Mesendoderm (in vitro differentiated cells): ENCODE measurements at regions not wholly inside any gene's neighbourhood (a gene's known extent, or its start where the extent isn't known, plus 50 kb on each side); places are given as distances from the start of the nearest gene placed in this dataset.

Source experiments
- DNase-seq: peaks from one replicate; pipeline ENCODE4 v3.0.0; 2013
- H2AK5ac ChIP-seq: 2 replicates; pipeline ENCODE4 v1.6.1; 2013; ENCODE audit warnings: low read length, inconsistent platforms
- H2BK120ac ChIP-seq: 2 replicates; pipeline ENCODE4 v1.6.1; 2013; ENCODE audit warnings: low read depth, mild to moderate bottlenecking, low read length, moderate library complexity, mixed read lengths
- H2BK15ac ChIP-seq: replicated peaks from 2 replicates; pipeline ENCODE4 v1.6.1; 2013; ENCODE audit warnings: low read depth, mild to moderate bottlenecking, moderate library complexity
- H2BK5ac ChIP-seq: 2 replicates; pipeline ENCODE4 v1.6.1; 2013; ENCODE audit warnings: low read length, inconsistent platforms
- H3K18ac ChIP-seq: 2 replicates; pipeline ENCODE4 v1.6.1; 2013; ENCODE audit warnings: mild to moderate bottlenecking, low read length, mixed read lengths
- H3K23ac ChIP-seq: one replicate; pipeline ENCODE4 v1.6.1; 2013; ENCODE audit warnings: low read length
- H3K27ac ChIP-seq: 2 replicates; pipeline ENCODE4 v1.5.1; 2013; ENCODE audit warnings: low read depth, mild to moderate bottlenecking, inconsistent platforms, low read length, moderate library complexity
- H3K27me3 ChIP-seq: 2 replicates; pipeline ENCODE4 v1.6.1; 2013; ENCODE audit warnings: low read length, control low read depth, mild to moderate bottlenecking, inconsistent platforms; ENCODE audit not compliant: insufficient read depth, poor library complexity
- H3K36me3 ChIP-seq: 2 replicates; pipeline ENCODE4 v1.6.1; 2013; ENCODE audit warnings: low read length, inconsistent platforms; ENCODE audit not compliant: control insufficient read depth, insufficient read depth
- H3K4ac ChIP-seq: one replicate; pipeline ENCODE4 v1.6.1; 2013; ENCODE audit warnings: low read depth, mild to moderate bottlenecking, low read length, moderate library complexity
- H3K4me1 ChIP-seq: 2 replicates; pipeline ENCODE4 v1.6.1; 2013; ENCODE audit warnings: low read depth, low read length, inconsistent platforms; ENCODE audit not compliant: control insufficient read depth
- H3K4me2 ChIP-seq: 2 replicates; pipeline ENCODE4 v1.6.1; 2013; ENCODE audit warnings: low read length
- H3K4me3 ChIP-seq: 2 replicates; pipeline ENCODE4 v1.5.1; 2013; ENCODE audit warnings: mild to moderate bottlenecking, low read length
- H3K56ac ChIP-seq: one replicate; pipeline ENCODE4 v1.6.1; 2013; ENCODE audit warnings: low read length
- H3K79me1 ChIP-seq: 2 replicates; pipeline ENCODE4 v1.6.1; 2013; ENCODE audit warnings: low read length, inconsistent platforms
- H3K79me2 ChIP-seq: 2 replicates; pipeline ENCODE4 v1.6.1; 2013; ENCODE audit warnings: mild to moderate bottlenecking, low read length; ENCODE audit not compliant: control insufficient read depth, insufficient read depth
- H3K9ac ChIP-seq: 2 replicates; pipeline ENCODE4 v1.6.1; 2013; ENCODE audit warnings: low read length, inconsistent platforms
- H4K5ac ChIP-seq: one replicate; pipeline ENCODE4 v1.6.1; 2013; ENCODE audit warnings: low read length
- H4K8ac ChIP-seq: one replicate; pipeline ENCODE4 v1.6.1; 2013; ENCODE audit warnings: low read depth, mild to moderate bottlenecking, control low read depth, low read length, moderate library complexity
- WGBS: extraction: QIAGEN DNeasy Blood & Tissue Kit; methylation state at CpG from one replicate; pipeline ENCODE4 v1.1.7; 2013; ENCODE audit warnings: low lambda C conversion rate, missing lambda C conversion rate; ENCODE audit not compliant: insufficient coverage; ENCODE audit errors: extremely low coverage; 5-methylcytosine and 5-hydroxymethylcytosine counted together

DNA sequence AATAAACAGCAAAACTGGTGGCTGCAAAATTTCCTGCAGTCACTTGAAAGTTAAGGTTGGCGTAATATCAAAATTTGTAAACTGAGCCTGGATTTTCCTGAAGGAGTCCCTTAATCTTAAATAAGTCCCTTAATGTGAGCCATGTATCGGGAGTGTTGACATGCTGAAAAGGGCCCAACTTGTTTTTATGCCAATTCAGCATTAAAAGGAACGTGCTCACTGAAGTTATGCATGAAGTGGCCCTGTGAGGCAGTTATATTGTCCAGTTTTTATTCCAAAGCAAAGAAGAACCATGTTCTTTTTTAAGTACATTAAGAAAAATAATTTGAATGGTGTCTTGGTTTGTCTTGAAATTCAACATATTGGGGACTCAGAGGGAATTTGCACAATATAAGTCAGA is 1766.9 kb downstream of the SLITRK1 start:
- Histone ChIP-seq H3K27ac (no peak overlapping the region), H3K23ac (no peak overlapping the region), H3K4me1 (no peaks in the 10 kb centered on the region), H4K8ac (no peak overlapping the region), H2BK120ac (no peak overlapping the region), H3K56ac (no peak overlapping the region), H3K36me3 (no peaks in the 10 kb centered on the region), H3K27me3 (no peaks in the 10 kb centered on the region), H3K4ac (no peak overlapping the region), H2BK5ac (no peak overlapping the region), H3K4me2 (no peak overlapping the region), H3K18ac (no peak overlapping the region), H3K9ac (no peak overlapping the region), H2AK5ac (no peak overlapping the region), H4K5ac (no peak overlapping the region), H3K79me2 (no peaks in the 10 kb centered on the region), H2BK15ac (no peak overlapping the region), H3K79me1 (no peaks in the 10 kb centered on the region), H3K4me3 (no peak overlapping the region)
- WGBS, result no CpG with 5 or more reads among the region's 3 CpGs
- DNase-seq, result no peak

DNA sequence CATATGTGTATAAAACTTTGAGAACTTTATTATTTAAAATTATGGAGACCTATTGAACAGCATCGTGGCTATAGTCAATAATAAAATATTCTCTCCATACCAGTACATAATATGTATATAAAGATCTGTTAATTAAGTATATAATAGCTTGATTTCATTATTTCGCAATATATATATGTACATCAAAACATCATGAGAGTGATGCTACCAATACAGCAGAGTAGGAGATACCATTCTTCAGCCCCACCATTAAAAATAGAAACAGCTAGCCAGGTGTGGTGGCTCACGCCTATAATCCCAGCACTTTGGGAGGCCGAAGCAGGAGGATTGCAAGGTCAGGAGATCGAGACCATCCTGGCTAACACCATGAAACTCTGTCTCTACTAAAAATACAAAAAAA is 1755.3 kb upstream of the SPRY2 start:
- Histone ChIP-seq H3K18ac (no peak overlapping the region), H3K4ac (no peak overlapping the region), H3K27ac (no peak overlapping the region), H4K8ac (no peak overlapping the region), H2BK120ac (no peak overlapping the region), H3K79me1 (no peaks in the 10 kb centered on the region), H2AK5ac (no peak overlapping the region), H3K36me3 (no peaks in the 10 kb centered on the region), H3K23ac (no peak overlapping the region), H2BK15ac (no peak overlapping the region), H2BK5ac (no peak overlapping the region), H3K4me2 (no peak overlapping the region), H3K4me3 (no peak overlapping the region), H3K79me2 (no peaks in the 10 kb centered on the region), H3K27me3 (no peaks in the 10 kb centered on the region), H3K56ac (no peak overlapping the region), H4K5ac (no peak overlapping the region), H3K4me1 (no peaks in the 10 kb centered on the region), H3K9ac (no peak overlapping the region)
- no CpG with 5 or more reads among the region's 5 CpGs for WGBS
- DNase-seq, result no peak

DNA sequence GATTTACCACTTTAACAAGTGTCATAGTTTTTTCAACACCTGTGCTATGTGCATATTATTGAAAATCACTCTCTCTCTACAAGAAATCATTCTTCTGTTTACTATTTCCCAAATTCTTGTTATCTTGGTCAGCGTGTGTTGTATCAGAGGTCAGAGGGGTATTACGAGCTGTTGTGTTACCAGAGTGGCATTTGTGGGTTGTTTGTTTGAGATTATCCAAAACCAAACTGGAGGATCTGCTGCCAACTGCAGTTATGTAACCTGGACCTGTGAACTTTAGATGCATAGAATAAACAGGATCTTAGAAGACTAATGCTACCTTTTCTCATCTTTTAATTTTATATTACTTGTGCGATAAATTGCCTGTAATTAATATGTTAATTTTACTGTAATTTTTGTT is 1751.4 kb upstream of the SPRY2 start:
- no peaks in the 10 kb centered on the region for H3K79me2 ChIP-seq
- no peak overlapping the region for H4K5ac ChIP-seq
- H2AK5ac ChIP-seq, result no peak overlapping the region
- no peak overlapping the region for H3K27ac ChIP-seq
- H3K4me2 ChIP-seq, result no peak overlapping the region
- DNase-seq, result no peak
- H3K23ac ChIP-seq, result no peak overlapping the region
- H2BK120ac ChIP-seq, result no peak overlapping the region
- no peaks in the 10 kb centered on the region for H3K79me1 ChIP-seq
- no peak overlapping the region for H3K18ac ChIP-seq
- no peak overlapping the region for H3K56ac ChIP-seq
- H3K4ac ChIP-seq, result no peak overlapping the region
- no peak overlapping the region for H4K8ac ChIP-seq
- no peaks in the 10 kb centered on the region for H3K27me3 ChIP-seq
- 100% methylated on average over 1 of the region's 3 CpGs for WGBS
- H2BK15ac ChIP-seq, result no peak overlapping the region
- H2BK5ac ChIP-seq, result no peak overlapping the region
- H3K9ac ChIP-seq, result no peak overlapping the region
- H3K36me3 ChIP-seq, result no peaks in the 10 kb centered on the region
- no peaks in the 10 kb centered on the region for H3K4me1 ChIP-seq
- H3K4me3 ChIP-seq, result no peak overlapping the region

DNA sequence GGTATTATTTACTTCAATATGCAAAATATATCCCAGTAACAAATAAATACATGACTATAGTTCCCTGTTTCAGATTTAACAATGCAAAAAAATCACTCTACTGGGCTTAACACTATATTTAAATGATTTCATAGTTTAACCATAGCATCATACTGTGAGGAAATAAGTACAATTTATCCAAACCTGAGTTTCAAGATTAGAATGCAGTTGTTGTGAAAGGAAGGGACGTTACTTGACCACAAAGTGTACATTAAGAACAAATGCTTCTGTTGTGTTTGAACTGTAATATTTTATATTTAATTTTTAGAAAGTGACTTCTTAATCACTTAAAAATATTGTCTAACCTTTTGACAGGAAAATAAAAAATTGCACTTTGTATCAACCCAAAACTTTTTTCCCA is 1747.9 kb upstream of the SPRY2 start:
- WGBS, result no CpG with 5 or more reads among the region's 1 CpG
- no peak overlapping the region for H3K27ac ChIP-seq
- no peak overlapping the region for H3K18ac ChIP-seq
- no peaks in the 10 kb centered on the region for H3K79me2 ChIP-seq
- no peak overlapping the region for H3K9ac ChIP-seq
- H2BK120ac ChIP-seq, result no peak overlapping the region
- no peaks in the 10 kb centered on the region for H3K4me1 ChIP-seq
- no peak overlapping the region for H3K23ac ChIP-seq
- H4K8ac ChIP-seq, result no peak overlapping the region
- no peaks in the 10 kb centered on the region for H3K27me3 ChIP-seq
- H4K5ac ChIP-seq, result no peak overlapping the region
- H3K56ac ChIP-seq, result no peak overlapping the region
- DNase-seq, result no peak
- H3K36me3 ChIP-seq, result no peaks in the 10 kb centered on the region
- H2BK15ac ChIP-seq, result no peak overlapping the region
- H3K79me1 ChIP-seq, result no peaks in the 10 kb centered on the region
- H3K4me3 ChIP-seq, result no peak overlapping the region
- H3K4ac ChIP-seq, result no peak overlapping the region
- H3K4me2 ChIP-seq, result no peak overlapping the region
- no peak overlapping the region for H2BK5ac ChIP-seq
- H2AK5ac ChIP-seq, result no peak overlapping the region

DNA sequence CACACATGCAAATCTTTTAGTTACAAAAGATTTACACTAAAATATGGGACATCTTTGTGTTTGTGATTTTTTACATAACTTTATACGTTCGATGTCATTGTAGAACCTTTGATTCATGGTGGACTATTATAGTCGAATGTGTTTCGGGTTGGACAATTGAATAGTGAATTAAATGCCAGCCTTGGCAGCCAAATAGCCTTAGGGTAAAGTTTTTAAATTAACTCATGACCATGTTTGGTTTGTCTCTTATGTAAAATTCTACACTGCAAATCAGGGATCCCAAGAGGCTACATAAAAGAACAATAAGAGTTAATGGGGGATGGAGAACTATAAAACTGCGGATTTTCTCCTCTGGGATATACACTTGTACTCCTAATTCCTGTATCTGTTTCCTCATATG is 1735.6 kb upstream of the SPRY2 start:
- Histone ChIP-seq H3K4ac (no peak overlapping the region), H2AK5ac (no peak overlapping the region), H3K4me1 (no peaks in the 10 kb centered on the region), H4K5ac (no peak overlapping the region), H3K27me3 (no peaks in the 10 kb centered on the region), H2BK5ac (no peak overlapping the region), H3K27ac (no peak overlapping the region), H3K18ac (no peak overlapping the region), H2BK120ac (no peak overlapping the region), H3K4me3 (no peak overlapping the region), H3K56ac (no peak overlapping the region), H3K79me1 (no peaks in the 10 kb centered on the region), H2BK15ac (no peak overlapping the region), H3K4me2 (no peak overlapping the region), H3K36me3 (no peaks in the 10 kb centered on the region), H3K23ac (no peak overlapping the region), H4K8ac (no peak overlapping the region), H3K79me2 (no peaks in the 10 kb centered on the region), H3K9ac (no peak overlapping the region)
- no peak for DNase-seq
- WGBS, result 100% methylated on average over 4 of the region's 5 CpGs

DNA sequence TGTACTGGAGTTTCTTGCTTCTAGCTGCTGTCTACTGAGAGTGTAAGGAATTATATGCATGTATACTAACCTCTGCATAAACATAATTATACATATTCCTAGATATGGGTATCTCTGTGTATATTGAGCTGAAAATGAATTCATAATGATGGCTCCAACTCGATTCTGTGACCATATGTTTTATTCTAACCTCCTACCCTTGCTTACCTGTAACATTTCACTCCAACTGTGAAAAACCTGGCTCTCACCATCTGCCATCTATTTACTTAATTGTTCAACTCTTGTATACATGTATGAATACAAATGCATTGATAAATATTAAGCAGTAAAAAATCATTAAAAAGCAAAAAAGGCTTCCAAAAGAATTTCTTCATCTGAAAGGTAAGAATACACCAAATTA is 1729.5 kb upstream of the SPRY2 start:
- Histone ChIP-seq H3K27ac (no peak overlapping the region), H4K8ac (no peak overlapping the region)
- no CpG with 5 or more reads among the region's 1 CpG for WGBS

More for the DNA sequence above, 1729.5 kb upstream of the SPRY2 start:
- H3K36me3 ChIP-seq, result no peaks in the 10 kb centered on the region
- no peak overlapping the region for H3K9ac ChIP-seq
- H4K5ac ChIP-seq, result no peak overlapping the region
- no peaks in the 10 kb centered on the region for H3K27me3 ChIP-seq
- H2AK5ac ChIP-seq, result no peak overlapping the region
- no peak overlapping the region for H3K4ac ChIP-seq
- H2BK5ac ChIP-seq, result no peak overlapping the region
- H3K79me2 ChIP-seq, result no peaks in the 10 kb centered on the region
- H3K56ac ChIP-seq, result no peak overlapping the region
- H2BK15ac ChIP-seq, result no peak overlapping the region
- H3K4me1 ChIP-seq, result no peaks in the 10 kb centered on the region
- H3K4me2 ChIP-seq, result no peak overlapping the region
- no peaks in the 10 kb centered on the region for H3K79me1 ChIP-seq
- H3K18ac ChIP-seq, result no peak overlapping the region
- no peak overlapping the region for H3K4me3 ChIP-seq
- H2BK120ac ChIP-seq, result no peak overlapping the region
- no peak overlapping the region for H3K23ac ChIP-seq
- no peak for DNase-seq
